ENCODE measurements at regions not wholly inside any gene's neighbourhood (a gene's known extent, or its start where the extent isn't known, plus 50 kb on each side); places are given as distances from the start of the nearest gene placed in this dataset.
A peak's percentile ranks its signal among the peaks of the same experiment; 100 is the strongest.

DNA sequence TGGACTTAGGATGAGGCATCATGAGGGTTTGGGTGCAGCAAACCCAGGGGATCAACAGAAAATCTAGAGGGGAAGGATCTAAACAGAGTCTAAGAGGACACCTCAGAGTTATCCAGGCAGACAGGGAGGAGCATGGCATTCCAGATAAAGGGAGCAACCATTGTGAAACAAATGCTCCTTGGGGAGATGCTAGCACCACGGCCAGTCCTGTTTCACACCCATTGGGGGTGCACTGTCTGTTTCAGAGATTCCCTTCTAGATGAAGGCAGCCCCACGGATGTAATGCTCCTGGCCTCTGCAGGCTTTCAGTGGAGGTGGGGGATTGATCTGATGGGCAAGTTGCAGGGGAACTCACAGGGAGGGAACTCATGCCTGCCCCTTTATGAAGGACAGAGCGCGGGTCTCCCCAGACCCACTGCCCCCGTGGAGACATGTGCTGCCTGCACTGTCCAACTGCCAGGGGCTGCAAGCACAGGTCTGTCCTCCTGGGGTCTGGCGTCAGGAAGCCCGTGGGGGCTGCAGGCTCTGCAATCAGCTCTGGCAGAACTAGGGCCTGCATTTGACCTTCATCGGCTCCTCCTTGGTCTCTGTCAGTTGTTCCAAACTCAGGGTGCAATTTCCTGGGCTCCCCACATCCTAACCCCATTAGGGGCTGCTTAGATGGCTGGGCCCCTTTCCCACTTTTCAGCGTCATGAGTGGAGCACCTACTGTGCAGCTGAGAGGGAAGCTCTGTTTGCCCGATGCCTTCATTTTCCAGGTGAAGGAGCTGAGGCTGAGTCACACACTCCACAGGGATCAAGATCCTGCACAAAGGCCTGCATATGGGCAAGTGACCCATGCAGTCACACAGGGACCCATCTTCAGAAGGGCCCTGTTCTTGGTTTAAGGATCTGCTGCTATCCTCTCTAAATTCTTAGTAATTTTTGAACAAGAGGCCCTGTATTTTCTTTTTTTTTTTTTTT, 163.4 kb downstream of the ARL4C start:
- no peak overlapping the region for H3K9ac ChIP-seq (ENCODE audit: insufficient read length, low read depth)
- peaks cover 3% of the 10 kb centered on the region; the same call in 1 of the 2 replicates for H3K9me3 ChIP-seq (ENCODE audit: insufficient read depth, low read length)
- H3K4me3 ChIP-seq (ENCODE audit: insufficient read length, low read depth), result no peak overlapping the region
- no peak for DNase-seq (ENCODE audit: low read depth, low spot score)
- peaks cover 13% of the 10 kb centered on the region for H3K4me1 ChIP-seq (ENCODE audit: insufficient read depth, insufficient read length)
- TF ChIP-seq YY1 (IDR thresholded peaks at IDR 0.05; ENCODE audit: insufficient read depth, insufficient read length) (no peak), SUZ12 (IDR thresholded peaks at IDR 0.05; ENCODE audit: extremely low read depth, insufficient read depth, insufficient read length) (no peak), ZNF274 (IDR thresholded peaks at IDR 0.05; ENCODE audit: low read depth, low read length) (no peak)
- no peaks in the 10 kb centered on the region for H3K27me3 ChIP-seq (ENCODE audit: insufficient read depth, insufficient read length)
- H3K36me3 ChIP-seq (ENCODE audit: insufficient read depth, insufficient read length, low read length), result no peaks in the 10 kb centered on the region

DNA sequence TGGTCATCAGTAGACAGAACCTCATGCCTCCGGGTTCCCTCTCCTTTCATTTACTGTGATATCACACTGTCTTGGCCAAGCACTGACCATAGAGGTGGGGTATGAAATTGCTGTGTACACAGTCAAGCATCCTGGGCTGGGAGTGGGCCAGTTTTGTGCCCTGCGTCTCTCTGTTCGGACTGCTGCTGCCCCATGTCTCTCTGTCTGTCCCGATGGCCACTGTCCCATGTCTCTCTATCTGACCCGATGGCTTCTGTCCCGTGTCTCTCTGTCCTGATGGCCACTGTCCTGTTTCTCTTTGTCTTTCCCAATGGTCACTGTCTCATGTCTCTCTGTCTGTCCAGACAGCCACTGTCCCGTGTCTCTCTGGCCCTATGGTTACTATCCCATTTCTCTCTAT, 164.9 kb downstream of the ARL4C start:
- no peak for DNase-seq (ENCODE audit: low read depth, low spot score)
- no peak overlapping the region for H3K9ac ChIP-seq (ENCODE audit: insufficient read length, low read depth)
- TF ChIP-seq ZNF274 (IDR thresholded peaks at IDR 0.05; ENCODE audit: low read depth, low read length) (no peak), SUZ12 (IDR thresholded peaks at IDR 0.05; ENCODE audit: extremely low read depth, insufficient read depth, insufficient read length) (no peak), YY1 (IDR thresholded peaks at IDR 0.05; ENCODE audit: insufficient read depth, insufficient read length) (no peak)
- H3K4me3 ChIP-seq (ENCODE audit: insufficient read length, low read depth), result no peak overlapping the region
- H3K27me3 ChIP-seq (ENCODE audit: insufficient read depth, insufficient read length), result no peaks in the 10 kb centered on the region
- H3K4me1 ChIP-seq (ENCODE audit: insufficient read depth, insufficient read length), result peaks cover 13% of the 10 kb centered on the region
- no peaks in the 10 kb centered on the region for H3K9me3 ChIP-seq (ENCODE audit: insufficient read depth, low read length)
- H3K36me3 ChIP-seq (ENCODE audit: insufficient read depth, insufficient read length, low read length), result no peaks in the 10 kb centered on the region

DNA sequence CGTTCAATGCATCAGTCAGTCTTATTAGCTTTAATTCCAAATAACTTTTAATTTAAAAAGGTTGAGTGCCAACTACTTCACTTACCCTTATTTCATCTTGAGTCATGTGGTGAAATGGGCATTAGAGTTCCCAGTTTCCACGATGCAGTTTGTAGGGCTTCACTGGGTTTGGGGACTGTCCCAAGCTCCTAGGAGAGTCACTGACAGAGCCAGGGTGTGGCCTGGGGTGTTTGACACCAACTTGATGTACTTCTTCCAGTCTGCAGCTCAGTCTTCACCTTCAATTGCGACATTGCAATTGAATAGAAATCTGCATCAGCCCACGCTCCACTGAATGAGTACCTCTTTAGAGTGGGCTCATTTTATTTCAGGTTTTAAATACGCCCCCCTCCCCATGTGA, 165.3 kb downstream of the ARL4C start:
- H3K4me3 ChIP-seq (ENCODE audit: insufficient read length, low read depth), result no peak overlapping the region
- no peaks in the 10 kb centered on the region for H3K9me3 ChIP-seq (ENCODE audit: insufficient read depth, low read length)
- no peaks in the 10 kb centered on the region for H3K36me3 ChIP-seq (ENCODE audit: insufficient read depth, insufficient read length, low read length)
- H3K27me3 ChIP-seq (ENCODE audit: insufficient read depth, insufficient read length), result no peaks in the 10 kb centered on the region
- H3K9ac ChIP-seq (ENCODE audit: insufficient read length, low read depth), result no peak overlapping the region
- TF ChIP-seq SUZ12 (IDR thresholded peaks at IDR 0.05; ENCODE audit: extremely low read depth, insufficient read depth, insufficient read length), result no peak
- TF ChIP-seq ZNF274 (IDR thresholded peaks at IDR 0.05; ENCODE audit: low read depth, low read length), result no peak
- TF ChIP-seq YY1 (IDR thresholded peaks at IDR 0.05; ENCODE audit: insufficient read depth, insufficient read length), result no peak
- peaks cover 13% of the 10 kb centered on the region for H3K4me1 ChIP-seq (ENCODE audit: insufficient read depth, insufficient read length)
- DNase-seq (ENCODE audit: low read depth, low spot score), result no peak

DNA sequence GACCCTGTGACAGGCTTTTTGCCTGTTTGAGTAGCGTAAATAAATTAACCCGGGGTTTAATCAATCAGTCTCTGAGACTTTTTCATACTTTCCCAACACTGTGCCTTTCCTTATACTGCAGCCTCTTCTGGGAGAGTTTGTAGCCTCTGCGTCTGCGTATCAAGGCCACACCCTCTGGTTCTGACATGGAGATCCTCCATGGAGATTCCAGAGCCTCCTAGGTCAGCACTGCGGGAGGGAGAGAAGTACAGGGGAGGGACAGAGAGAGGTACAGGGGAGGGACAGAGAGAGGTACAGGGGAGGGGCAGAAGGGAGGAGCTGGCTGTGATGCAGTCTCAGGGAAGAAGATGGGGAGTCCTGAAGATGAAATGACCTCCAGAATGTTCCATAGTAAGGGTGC, 166.0 kb downstream of the ARL4C start:
- H3K9ac ChIP-seq (ENCODE audit: insufficient read length, low read depth), result no peak overlapping the region
- H3K4me1 ChIP-seq (ENCODE audit: insufficient read depth, insufficient read length), result peaks cover 13% of the 10 kb centered on the region
- TF ChIP-seq YY1 (IDR thresholded peaks at IDR 0.05; ENCODE audit: insufficient read depth, insufficient read length) (no peak), SUZ12 (IDR thresholded peaks at IDR 0.05; ENCODE audit: extremely low read depth, insufficient read depth, insufficient read length) (no peak), ZNF274 (IDR thresholded peaks at IDR 0.05; ENCODE audit: low read depth, low read length) (no peak)
- no peak for DNase-seq (ENCODE audit: low read depth, low spot score)
- H3K27me3 ChIP-seq (ENCODE audit: insufficient read depth, insufficient read length), result no peaks in the 10 kb centered on the region
- H3K36me3 ChIP-seq (ENCODE audit: insufficient read depth, insufficient read length, low read length), result no peaks in the 10 kb centered on the region
- no peaks in the 10 kb centered on the region for H3K9me3 ChIP-seq (ENCODE audit: insufficient read depth, low read length)
- H3K4me3 ChIP-seq (ENCODE audit: insufficient read length, low read depth), result no peak overlapping the region

DNA sequence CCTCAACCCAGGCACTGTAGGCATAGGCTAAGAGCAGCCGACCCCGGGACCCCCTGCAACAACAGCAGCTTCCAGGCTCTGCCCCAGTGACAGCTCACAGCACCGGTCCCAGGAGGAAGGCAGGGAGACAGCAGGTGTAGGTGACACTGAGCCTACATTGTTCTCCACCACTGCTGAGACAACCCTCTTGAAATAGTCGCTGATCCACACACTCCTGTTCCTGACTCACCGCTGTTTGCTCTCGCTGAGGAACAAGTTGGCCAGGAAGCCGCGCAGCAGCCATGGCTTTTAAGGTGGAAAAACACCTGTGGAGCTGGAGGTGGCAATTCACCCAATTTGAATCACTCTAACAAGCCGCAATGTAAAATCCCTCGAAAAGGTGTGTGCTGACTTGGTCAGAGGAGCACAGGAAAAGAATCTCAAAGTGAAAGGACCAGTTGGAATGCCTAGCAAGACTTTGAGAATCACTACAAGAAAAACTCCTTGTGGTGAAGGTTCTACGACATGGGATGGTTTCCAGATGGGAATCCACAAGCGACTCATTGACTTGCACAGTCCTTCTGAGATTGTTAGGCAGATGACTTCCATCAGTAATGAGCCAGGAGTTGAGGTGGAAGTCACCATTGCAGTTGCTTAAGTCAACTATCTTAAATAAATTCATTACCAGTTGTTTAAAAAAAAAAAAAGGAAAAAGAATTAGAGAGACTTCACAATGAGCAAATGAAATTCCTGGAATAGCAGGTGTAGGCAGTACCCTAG, 167.5 kb downstream of the ARL4C start:
- peak overlapping the region; percentile 27 for H3K9ac ChIP-seq (ENCODE audit: insufficient read length, low read depth)
- no peak overlapping the region for H3K4me3 ChIP-seq (ENCODE audit: insufficient read length, low read depth)
- H3K27me3 ChIP-seq (ENCODE audit: insufficient read depth, insufficient read length), result no peaks in the 10 kb centered on the region
- TF ChIP-seq ZNF274 (IDR thresholded peaks at IDR 0.05; ENCODE audit: low read depth, low read length) (no peak), SUZ12 (IDR thresholded peaks at IDR 0.05; ENCODE audit: extremely low read depth, insufficient read depth, insufficient read length) (no peak), YY1 (IDR thresholded peaks at IDR 0.05; ENCODE audit: insufficient read depth, insufficient read length) (no peak)
- H3K4me1 ChIP-seq (ENCODE audit: insufficient read depth, insufficient read length), result peaks cover 13% of the 10 kb centered on the region
- no peaks in the 10 kb centered on the region for H3K36me3 ChIP-seq (ENCODE audit: insufficient read depth, insufficient read length, low read length)
- DNase-seq (ENCODE audit: low read depth, low spot score), result no peak
- no peaks in the 10 kb centered on the region for H3K9me3 ChIP-seq (ENCODE audit: insufficient read depth, low read length)

DNA sequence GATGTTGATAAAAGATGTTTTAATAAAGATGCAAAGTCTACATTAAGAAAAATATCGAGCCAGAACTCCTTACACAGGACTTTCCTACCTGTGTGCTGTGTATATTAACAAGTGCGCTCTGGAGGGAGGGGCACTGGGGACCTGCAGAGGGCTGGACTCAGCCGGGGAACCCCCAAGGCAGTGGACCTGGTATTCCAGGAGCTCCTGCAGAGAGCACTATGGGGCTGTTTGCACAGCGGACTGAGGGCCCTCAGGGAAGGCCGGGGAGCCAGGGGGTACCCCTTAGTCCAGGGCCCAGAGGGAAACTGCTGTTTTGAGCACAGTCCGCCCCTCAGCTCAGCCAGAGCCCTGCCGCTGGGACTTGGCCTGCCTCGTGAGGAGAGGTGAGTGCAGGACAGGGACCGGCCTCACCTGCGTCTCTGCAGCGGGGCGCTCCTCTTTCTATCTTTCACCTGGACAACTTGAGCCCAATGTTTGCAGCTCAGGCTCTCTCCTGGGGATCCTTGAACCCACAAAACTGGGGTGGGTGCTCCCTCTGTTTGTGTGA, 168.4 kb downstream of the ARL4C start:
- no peaks in the 10 kb centered on the region for H3K9me3 ChIP-seq (ENCODE audit: insufficient read depth, low read length)
- peak overlapping the region; percentile 27 for H3K9ac ChIP-seq (ENCODE audit: insufficient read length, low read depth)
- H3K27me3 ChIP-seq (ENCODE audit: insufficient read depth, insufficient read length), result no peaks in the 10 kb centered on the region
- no peak overlapping the region for H3K4me3 ChIP-seq (ENCODE audit: insufficient read length, low read depth)
- DNase-seq (ENCODE audit: low read depth, low spot score), result no peak
- peaks cover 9% of the 10 kb centered on the region for H3K4me1 ChIP-seq (ENCODE audit: insufficient read depth, insufficient read length)
- TF ChIP-seq ZNF274 (IDR thresholded peaks at IDR 0.05; ENCODE audit: low read depth, low read length), result no peak
- no peak for TF ChIP-seq YY1 (IDR thresholded peaks at IDR 0.05; ENCODE audit: insufficient read depth, insufficient read length)
- no peak for TF ChIP-seq SUZ12 (IDR thresholded peaks at IDR 0.05; ENCODE audit: extremely low read depth, insufficient read depth, insufficient read length)
- H3K36me3 ChIP-seq (ENCODE audit: insufficient read depth, insufficient read length, low read length), result no peaks in the 10 kb centered on the region

DNA sequence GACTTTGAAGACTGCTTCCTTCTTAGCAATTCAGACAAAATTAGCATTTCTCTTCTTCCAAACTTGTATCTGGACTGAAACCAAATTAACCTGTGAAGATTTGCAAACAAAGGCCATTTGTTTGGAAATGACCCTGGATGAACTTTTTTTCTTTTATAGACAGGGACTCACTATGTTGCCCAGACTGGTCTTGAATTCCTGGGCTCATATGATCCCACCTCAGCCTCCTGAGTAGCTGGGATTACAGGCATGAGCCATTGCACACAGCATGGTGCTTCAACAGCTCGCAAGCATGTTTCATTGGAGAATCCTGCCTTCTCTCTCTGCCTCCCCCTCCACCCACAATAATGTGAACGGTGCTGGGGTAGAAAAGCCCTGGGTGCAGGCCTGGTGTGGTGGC, 170.2 kb downstream of the ARL4C start:
- no peak overlapping the region for H3K9ac ChIP-seq (ENCODE audit: insufficient read length, low read depth)
- TF ChIP-seq SUZ12 (IDR thresholded peaks at IDR 0.05; ENCODE audit: extremely low read depth, insufficient read depth, insufficient read length), result no peak
- TF ChIP-seq YY1 (IDR thresholded peaks at IDR 0.05; ENCODE audit: insufficient read depth, insufficient read length), result no peak
- TF ChIP-seq ZNF274 (IDR thresholded peaks at IDR 0.05; ENCODE audit: low read depth, low read length), result no peak

More for the DNA sequence above, 170.2 kb downstream of the ARL4C start:
- Histone ChIP-seq H3K36me3 (ENCODE audit: insufficient read depth, insufficient read length, low read length) (no peaks in the 10 kb centered on the region), H3K27me3 (ENCODE audit: insufficient read depth, insufficient read length) (no peaks in the 10 kb centered on the region), H3K4me3 (ENCODE audit: insufficient read length, low read depth) (no peak overlapping the region), H3K9me3 (ENCODE audit: insufficient read depth, low read length) (no peaks in the 10 kb centered on the region), H3K4me1 (ENCODE audit: insufficient read depth, insufficient read length) (no peaks in the 10 kb centered on the region)
- no peak for DNase-seq (ENCODE audit: low read depth, low spot score)

Measured in NT2/D1 (cell line).